GM19438 (cell line): ENCODE measurements at regions not wholly inside any gene's neighbourhood (a gene's known extent, or its start where the extent isn't known, plus 50 kb on each side); places are given as distances from the start of the nearest gene placed in this dataset.

Experiments used
- ATAC-seq: cut with Tn5 transposase; IDR thresholded peaks from one replicate; pipeline ENCODE4 v1.9.1; 2021; ENCODE audit warnings: low read depth; ENCODE audit not compliant: unreplicated experiment

DNA sequence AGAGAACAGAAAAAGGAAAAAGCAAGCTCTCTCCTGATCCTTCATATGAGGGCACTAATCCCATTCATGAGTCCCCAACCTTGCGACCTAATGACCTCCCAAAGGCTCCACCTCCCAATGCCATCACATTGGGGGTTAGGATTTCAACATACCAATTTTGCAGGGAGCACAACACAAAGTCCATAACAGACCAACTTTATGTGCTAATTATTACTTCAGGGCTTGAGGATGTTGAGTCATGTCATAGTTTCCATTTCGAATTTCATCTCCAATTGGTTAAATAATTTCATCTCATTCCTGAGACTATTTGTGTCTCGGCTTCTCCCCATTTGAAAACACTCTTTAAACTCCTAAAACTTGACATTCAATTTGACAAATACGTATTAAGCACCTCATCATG lies 69.9 kb upstream of the KLF7 start:
- no peak for ATAC-seq

DNA sequence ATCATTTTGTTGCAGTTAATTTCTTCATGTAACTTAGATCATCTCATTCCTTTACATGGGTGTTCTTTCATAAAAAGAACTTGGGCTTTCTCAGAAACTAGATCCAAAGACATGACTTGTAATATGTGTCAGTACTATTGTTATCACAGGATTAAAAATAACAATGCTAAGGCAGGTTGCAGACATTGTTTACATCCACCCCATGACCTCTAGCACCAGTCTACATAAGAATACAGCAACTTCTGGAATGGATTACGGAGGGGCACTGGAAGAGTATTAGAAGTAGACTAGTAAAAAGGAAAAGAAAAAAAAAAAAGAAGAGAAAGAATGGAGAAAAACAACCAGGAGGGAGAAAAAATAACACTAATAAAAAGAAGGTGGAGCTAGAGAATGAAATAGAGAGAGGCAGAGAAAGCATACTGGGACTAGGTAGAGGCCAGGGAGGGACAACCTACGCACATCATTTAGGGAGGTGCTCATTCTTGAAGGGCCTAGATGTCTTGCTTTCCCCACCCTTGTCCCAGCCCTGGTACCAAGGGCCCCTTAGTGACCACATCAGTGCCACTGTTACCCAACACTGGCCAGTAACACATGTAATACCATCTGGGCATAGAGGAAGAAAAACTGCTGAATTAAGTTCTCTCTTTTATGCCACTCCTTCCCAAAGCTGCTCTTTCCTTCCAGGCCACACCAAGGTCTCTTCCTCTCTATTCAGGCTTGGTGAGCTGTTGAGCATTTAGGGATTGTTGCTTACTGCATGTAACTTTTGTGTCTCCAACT lies 70.6 kb upstream of the KLF7 start:
- ATAC-seq = no peak

DNA sequence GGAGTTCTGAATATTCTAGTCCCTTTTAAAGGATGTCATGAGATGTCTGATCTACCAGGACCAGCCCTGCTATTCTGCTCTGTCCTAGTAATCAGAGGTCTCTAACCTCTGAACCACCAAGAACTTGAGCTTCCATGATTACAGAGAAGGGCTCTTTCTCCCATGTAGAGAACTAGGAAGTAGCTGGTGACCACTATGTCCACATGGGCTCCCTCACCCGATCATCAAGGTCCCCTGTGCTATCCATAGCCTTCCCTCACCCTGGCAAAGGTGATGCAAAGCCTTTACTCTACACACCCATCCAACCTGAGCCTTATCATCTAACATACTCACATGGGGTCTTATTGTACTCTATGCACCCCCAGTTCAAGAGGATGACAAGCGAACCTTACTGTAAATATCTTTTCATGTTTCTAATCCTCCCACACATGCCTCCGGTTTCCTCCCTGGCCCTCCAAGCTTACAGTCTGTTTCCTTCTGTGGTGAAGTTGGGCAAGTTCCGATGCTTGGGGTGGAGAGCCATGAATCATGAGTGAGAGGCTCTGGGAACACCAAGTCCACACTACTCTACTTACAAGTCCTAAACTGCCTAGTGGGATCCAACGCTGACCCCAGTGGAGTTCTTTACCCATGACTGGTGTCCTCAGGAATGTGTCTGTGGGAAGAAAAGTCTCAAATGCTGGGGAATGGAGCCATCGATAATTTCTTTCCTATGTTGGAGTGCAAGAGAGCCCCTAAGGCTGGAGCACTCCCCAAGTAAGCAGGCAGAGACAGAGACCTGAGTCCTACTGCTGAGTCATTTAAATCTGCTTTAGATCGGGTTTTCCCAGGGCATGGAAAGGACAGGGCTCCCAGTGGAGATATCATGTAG lies 73.3 kb upstream of the KLF7 start:
- ATAC-seq = no peak

DNA sequence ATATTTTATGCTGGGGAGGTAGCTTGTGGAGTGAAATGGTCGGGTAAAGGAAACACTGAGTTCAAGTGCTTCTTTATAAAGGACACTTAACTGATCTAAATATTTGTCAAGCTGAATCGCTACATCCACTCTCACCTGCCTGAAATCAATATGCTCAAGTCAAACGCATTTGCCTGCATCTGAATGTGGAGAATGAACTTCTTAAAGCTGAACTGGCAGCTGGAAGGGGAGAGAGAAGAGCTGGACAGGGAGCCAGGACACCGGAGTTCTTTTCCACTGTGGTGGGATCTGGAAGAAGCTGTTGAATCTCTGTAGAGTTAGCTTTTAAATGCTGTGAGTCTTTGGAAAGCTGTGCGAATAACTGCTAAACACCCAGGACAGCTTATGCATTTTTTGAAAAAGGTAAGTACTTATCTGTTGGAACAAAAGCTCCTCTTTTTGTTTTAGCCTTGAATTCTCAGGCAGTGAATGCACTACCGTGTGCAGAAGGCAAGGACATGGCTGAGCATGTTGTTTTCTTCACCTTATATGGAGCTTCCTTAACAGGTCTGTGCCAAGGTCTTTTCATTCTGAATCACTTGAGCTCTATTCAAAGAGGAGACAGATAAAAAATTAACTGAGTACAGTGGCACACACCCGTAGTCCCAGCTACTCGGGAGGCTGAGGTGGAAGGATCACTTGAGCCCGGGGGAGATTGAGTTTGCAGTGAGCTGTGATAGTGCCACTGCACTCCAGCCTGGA lies 74.2 kb upstream of the KLF7 start:
- ATAC-seq = no peak

DNA sequence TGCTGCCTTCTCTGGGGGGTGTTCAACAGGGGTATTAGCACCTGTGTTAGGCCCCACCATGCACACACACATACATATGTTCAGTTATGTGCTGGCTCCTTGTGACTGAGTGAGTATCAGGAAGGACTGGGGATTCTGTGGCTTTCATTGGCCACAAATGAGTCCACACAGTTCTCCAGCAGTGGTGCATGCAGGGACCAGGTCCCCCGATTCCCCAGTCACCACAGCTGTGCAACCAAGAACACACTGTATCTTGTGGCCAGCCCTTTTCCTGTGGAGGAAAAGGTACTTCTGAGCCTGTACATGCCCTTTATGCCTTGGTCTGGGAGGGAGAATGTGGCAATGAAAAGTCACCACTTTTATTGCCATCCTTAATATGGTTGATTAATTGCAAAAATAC lies 74.9 kb upstream of the KLF7 start:
- no peak for ATAC-seq

DNA sequence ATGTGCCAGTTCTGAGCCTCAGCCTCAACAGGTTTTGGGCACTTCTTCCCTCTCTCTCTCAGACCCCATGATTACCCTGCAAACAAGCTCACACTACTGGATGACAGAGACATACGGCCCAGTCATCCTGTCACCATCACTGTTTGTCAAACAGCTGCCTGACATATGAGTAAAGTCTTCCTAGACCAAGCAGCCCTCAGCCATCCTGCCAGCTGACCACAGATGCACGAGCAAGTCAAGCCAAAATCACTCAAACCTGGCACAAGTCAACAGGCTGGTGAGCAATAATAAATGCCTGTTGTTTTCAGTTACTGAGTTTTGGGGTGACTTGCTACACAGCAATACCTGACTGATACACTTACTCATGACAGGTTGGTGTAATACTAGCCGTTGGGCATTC lies 75.5 kb upstream of the KLF7 start:
- no peak for ATAC-seq

DNA sequence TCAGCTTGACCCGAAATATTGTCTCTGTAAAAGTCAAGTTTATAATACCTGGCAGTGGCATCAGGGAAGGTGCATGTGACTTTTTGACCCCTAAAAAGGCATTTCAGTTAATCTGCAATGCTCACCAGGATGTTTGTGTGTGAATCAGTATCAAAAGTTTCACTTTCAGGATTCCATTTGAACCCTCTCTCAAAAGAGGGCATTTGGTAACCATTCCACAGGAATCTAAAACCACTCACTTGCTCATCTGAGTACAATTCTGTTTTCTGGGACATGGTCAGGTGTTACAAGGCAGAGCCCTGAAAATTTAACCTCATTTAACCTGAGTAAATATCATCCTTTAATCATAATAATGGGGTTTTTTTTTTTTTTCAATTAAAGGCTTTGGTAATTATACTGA lies 77.9 kb upstream of the KLF7 start:
- no peak for ATAC-seq

DNA sequence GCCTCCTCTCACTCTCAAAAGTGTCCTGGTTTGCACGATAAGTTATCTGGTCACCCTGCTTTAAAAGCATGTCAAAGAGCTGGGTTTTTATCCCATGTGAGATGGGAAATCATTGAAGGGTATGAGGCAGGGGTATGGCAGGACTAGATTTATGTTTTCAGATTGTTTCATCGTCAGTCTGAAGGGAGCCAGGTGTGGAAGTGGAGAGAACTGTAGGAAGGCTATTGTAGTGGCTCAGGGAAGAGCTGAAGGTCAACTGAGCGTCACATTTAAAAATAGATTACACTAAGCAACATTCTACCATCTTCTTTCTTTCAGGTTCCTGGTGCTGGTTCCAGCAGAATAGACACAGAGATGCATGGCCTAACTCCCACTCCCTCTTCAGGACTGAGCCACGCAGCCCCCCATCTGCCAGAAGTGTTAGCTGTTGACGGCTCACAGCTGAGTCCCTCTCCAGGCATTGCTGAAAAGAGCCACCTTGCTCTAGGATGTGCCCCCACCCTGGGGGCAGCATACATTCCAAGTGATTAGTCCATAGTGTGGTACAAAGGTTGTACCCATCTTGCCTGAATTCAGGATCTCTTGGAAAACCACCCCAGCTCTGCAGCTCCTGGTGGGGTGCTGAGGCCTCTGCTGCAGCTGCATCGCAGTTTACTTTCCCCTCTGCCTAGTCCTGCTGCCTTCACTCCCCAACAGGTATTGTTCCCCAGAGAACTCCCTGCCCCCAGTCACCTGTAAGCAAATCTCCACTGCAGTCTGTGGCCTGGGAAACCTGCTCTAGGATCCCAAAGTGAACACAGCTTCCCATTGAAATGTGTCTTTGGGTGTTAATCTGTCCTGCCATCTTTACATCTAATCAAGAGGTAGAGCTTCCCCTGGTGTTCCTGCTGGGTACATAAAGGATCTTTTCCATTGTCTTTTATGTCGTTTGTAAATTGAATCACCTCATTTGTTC lies 79.5 kb upstream of the KLF7 start:
- no peak for ATAC-seq

DNA sequence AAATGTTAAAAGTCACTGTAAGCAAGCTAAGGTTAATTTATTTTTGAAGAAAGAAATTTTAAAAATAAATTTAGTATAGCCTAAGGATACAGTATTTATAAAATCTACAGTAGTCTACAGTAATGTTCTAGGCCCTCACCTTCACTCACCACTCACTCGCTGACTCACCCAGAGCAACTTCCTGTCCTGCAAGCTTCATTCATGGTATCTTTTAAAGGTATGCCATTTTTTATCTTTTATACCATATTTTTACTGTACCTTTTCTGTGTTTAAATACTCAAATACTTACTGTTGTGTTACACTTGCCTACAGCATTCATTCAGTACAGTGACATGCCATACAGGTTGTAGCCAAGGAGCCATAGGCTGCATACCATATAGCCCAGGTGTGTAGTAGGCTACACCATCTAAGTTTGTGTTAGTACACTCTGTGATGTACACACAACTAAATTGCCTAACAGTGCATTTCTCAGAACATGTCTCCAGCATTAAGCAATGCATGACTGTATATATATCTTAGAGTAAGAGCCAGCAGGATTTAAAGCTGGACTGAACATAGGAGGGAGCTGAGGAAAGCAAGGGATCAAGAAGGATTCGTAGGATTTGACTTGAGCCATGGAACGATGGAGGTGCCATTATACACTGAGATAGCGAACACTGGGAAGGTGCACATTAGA lies 83.1 kb upstream of the KLF7 start:
- ATAC-seq = no peak

DNA sequence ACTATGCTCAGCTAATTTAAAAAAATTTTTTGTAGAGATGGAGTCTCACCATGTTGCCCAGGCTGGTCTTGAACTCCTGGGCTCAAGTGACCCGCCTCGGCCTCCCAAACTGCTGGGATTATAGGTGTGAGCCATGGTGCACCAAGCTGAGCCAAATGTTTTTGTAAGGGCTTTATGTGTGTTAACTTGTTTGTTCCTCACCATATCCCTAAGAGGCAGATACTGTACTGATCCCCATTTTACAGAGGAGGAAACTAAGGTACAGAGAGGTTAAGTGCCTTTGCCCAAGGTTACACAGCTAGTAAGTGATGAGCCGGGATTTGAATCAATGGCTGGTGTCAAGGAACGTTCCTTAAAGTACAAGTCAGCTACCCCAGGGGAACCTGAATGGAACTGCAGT lies 85.3 kb upstream of the KLF7 start:
- ATAC-seq = no peak

DNA sequence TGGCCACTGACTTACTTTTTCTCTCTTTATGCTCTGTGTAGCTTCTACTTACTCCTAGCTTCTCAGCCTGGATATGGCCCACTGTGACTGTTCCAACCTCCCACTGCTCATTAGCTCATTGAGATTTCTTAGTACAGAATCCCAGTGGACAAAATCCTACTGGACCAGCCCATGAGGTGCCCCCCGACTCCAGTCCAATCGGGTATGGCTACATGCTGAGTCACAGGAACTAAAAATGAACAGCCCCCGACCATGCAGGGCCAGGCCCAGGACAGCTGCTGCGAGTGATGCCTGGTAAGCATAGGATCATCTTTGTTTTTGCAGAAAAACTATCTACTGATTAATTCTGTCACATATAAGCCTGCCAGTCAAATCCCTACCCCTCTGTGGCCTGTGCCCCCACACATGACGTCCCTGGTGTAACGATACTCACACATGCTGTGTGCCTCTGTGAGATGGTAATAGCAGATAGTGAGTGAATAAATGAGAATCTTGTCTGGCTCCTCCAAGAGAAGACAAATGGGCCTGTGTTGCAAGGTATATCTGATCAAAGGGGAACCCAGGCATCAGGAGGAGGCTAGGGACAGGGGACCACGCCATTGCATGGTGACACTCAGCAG lies 85.9 kb upstream of the KLF7 start:
- no peak for ATAC-seq

DNA sequence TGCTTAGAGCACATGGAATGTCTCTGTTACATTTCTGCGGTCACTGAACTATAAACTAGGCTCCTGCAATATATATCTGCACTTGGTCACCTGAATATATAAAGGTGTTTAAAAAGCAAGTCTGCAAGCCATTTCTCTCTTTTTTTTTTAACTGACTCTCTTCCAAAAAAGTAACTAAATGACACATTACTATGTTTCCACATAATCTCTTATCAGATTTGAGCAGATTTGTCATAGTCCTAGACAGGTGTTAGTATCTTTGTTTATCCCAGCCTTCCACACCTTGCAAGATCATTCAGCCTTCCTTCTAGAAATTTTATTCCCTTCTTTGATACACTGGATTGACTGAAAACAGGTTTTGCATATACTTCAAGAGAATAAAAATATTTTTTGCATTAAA lies 86.7 kb upstream of the KLF7 start:
- ATAC-seq = no peak

DNA sequence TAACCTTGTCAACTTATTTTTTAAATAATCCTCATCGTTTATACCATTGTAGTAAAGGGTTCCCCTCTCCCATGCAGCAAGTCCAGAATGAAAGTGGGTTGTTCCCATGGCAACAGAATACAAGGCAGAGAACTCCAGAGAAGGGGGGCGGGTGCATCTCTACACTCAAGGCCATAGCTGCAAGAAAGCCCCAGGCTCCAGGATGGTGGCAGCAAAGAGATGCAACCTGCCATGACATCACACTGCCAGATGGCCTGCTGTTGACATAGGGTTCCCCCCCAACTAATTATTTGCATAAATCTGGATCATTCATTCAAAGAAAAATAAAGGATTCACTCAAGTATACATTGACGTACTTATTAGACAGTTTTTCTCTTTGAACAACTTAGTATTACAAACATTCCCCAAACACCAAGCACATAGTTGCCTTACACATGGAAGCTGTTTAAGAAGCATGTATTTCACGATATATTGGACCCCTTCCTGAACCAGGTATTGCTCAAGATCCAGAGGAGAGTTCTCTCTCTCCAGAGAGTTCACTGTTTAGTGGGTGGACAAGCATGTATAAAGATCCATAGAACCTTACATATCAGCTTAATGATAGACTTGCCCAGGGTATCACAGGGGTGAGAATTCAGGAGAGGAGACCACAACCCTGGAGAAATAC lies 87.4 kb upstream of the KLF7 start:
- ATAC-seq = no peak

DNA sequence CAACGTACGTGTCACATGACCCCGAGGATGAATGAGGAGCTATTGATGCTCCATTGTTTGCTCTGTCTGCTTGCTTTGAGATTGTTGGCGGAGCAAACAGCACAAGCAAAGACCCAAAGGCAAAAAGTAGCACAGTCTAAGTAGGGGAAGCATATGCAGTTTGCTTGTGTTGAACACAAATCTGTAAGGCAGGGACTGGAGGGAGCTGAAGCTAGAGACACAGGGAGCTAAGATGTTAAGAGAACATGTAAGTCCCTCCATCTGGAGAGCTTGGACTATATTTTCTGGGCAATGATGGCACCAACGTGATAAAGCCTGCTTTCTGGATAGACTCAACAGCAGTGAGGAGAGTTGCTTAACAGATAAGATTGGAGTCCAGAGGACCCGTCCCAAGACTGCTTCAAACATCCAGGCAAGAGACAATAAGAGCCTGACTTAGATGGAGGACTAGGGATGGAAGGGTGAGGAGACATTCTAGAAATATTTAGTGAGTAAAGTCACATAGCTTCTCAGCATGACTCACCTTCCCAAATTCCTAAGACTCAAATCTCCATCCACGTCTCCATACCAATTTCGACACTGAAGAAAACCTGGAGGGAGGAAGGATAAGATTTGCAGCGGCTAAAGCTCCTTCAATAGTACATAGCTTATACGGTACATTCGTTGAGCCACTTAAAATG lies 88.1 kb upstream of the KLF7 start:
- no peak for ATAC-seq

DNA sequence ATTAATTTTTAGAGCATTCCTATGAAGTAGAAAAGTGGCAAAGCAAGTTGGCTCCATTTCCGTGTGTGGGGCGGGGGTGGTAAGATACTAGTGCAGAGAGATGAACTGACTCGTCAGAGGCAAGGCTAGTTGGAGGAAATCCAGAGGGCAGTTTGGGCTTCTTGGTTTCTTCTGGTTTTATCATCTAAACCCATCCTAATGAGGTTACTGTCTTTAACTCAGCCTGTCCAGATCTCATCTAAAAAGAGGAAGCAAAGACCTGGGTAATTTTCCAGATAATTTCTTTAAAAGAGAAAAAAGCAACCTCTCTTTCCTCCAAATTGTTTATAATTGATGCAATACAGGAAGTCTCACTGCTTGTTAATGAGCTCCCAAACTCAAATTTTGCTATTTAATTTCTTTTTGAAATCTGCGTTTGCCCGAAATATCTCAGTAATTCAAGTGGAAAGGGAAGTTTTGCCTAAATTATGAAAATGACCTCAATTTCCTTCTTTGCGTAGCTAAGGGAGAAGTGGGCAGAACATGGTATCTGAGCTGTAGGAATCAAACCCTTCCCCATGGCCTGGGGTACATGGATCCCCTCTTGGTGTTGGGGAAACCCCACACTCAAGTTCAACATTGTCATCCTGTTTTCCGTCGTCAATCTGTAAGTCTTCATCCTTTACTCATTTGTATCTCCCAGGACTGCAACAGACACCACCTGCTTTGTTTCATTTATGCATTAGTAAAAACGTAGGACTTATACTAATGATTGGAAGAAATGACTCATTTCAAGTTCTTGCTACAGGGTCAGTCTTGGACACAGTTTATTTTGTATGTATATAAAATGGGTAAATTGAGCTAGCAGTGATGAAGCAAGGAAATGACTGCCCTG lies 89.1 kb upstream of the KLF7 start:
- ATAC-seq = no peak

DNA sequence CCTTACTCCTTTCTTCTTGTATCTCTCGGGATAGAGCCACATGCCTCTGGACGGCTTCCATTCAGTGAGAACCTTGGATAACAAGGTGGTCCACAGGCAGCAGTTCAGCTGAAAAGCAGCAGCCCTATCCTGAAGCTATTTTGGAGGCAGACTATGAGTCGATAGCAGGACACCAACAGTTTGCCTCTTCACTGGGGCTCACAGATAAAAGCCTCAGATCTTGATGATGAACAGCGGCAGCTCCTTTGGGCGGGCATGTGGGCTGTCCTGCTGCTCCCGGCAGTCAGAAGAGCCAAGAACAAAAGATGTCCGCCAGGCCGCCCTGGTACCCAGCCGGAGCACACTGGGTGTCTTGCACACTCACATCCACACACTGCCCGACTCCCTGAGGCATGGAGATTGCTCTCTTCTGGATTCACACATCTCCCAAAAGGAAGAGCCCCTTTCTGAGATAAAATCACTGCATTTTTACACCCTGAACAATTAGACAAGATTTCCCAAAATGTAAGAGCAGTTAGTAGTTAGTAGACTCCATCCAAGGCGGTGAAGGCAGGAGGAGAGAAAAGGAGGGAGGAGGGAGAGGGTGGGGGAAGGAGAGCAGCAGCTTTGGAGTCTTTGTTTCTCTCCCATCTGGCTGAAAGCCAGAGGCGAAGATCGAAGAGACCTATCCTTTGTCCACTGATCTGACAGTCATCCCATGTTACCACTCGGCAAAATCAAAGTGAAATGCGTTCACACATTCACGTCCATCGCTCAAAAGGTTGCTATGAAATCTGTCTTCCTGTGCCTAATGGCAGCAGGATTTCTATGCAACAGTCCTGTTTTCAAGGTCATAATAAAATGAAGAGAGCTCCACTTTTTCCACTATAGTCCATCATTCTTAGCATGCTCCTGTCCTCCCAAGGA lies 90.1 kb upstream of the KLF7 start:
- no peak for ATAC-seq
